SK-N-SH treated with all-trans-retinoic acid at 6 μM for 48 hours (cell line): ENCODE measurements at regions not wholly inside any gene's neighbourhood (a gene's known extent, or its start where the extent isn't known, plus 50 kb on each side); places are given as distances from the start of the nearest gene placed in this dataset.

Experiments
- ATAC-seq: fragments of 200-7000 bp; cut with Tn5 transposase; 3 replicates; pipeline ENCODE4 v1.9.1; 2020; ENCODE audit warnings: mild to moderate bottlenecking, moderate library complexity
- ARNTL ChIP-seq: fragments of 450-650 bp; formaldehyde crosslinking; IDR thresholded peaks from 2 replicates; pipeline ENCODE4 v1.5.0; 2020; ENCODE audit warnings: low read depth, mild to moderate bottlenecking, moderate library complexity, borderline replicate concordance
- BACH2 ChIP-seq: fragments of 250-450 bp; sonication (Bioruptor Pico); IDR thresholded peaks from 2 replicates; pipeline ENCODE4 v1.9.0; 2021; ENCODE audit warnings: mild to moderate bottlenecking, borderline replicate concordance
- CSDC2 ChIP-seq: fragments of 250-450 bp; sonication (Bioruptor Pico); IDR thresholded peaks from 2 replicates; pipeline ENCODE4 v1.5.0; 2020; ENCODE audit warnings: mild to moderate bottlenecking, moderate library complexity
- ESRRG ChIP-seq: fragments of 250-450 bp; sonication (Bioruptor Pico); IDR thresholded peaks from 2 replicates; pipeline ENCODE4 v1.6.1; 2021; ENCODE audit warnings: mild to moderate bottlenecking
- ISL1 ChIP-seq: fragments of 250-450 bp; sonication (Bioruptor Pico); IDR thresholded peaks from 2 replicates; pipeline ENCODE4 v2.1.2; 2022; ENCODE audit warnings: mild to moderate bottlenecking, moderate library complexity
- OSR1 ChIP-seq: fragments of 250-450 bp; sonication (Bioruptor Pico); IDR thresholded peaks from 2 replicates; pipeline ENCODE4 v1.8.0; 2022; ENCODE audit warnings: moderate library complexity, mild to moderate bottlenecking, inconsistent platforms
- PPARA ChIP-seq: fragments of 250-450 bp; sonication (Bioruptor Pico); IDR thresholded peaks from 2 replicates; pipeline ENCODE4 v1.5.0; 2020; ENCODE audit warnings: mild to moderate bottlenecking, borderline replicate concordance
- SNAI2 ChIP-seq: fragments of 250-450 bp; sonication (Bioruptor Pico); IDR thresholded peaks from 2 replicates; pipeline ENCODE4 v1.5.0; 2020; ENCODE audit warnings: mild to moderate bottlenecking, moderate library complexity
- TCF4 ChIP-seq: fragments of 250-450 bp; sonication (Bioruptor Pico); IDR thresholded peaks from 2 replicates; pipeline ENCODE4 v1.8.0; 2021; ENCODE audit warnings: mild to moderate bottlenecking, moderate library complexity, borderline replicate concordance
- TOX ChIP-seq: fragments of 250-450 bp; sonication (Bioruptor Pico); IDR thresholded peaks from 2 replicates; pipeline ENCODE4 v1.8.0; 2021; ENCODE audit warnings: mild to moderate bottlenecking, moderate library complexity, borderline replicate concordance
- ZC3H10 ChIP-seq: fragments of 250-450 bp; sonication (Bioruptor Pico); IDR thresholded peaks from 2 replicates; pipeline ENCODE4 v1.5.1; 2021; ENCODE audit warnings: mild to moderate bottlenecking, moderate library complexity
- ZFP3 ChIP-seq: fragments of 250-450 bp; sonication (Bioruptor Pico); IDR thresholded peaks from 2 replicates; pipeline ENCODE4 v1.5.0; 2020; ENCODE audit warnings: mild to moderate bottlenecking, moderate library complexity
- ZFP30 ChIP-seq: fragments of 450-650 bp; formaldehyde crosslinking; IDR thresholded peaks from 2 replicates; pipeline ENCODE4 v1.5.0; 2022; ENCODE audit warnings: mild to moderate bottlenecking, moderate library complexity
- ZNF565 ChIP-seq: fragments of 450-650 bp; formaldehyde crosslinking; conservative IDR thresholded peaks from 2 replicates; pipeline ENCODE4 v1.5.0; 2020; ENCODE audit warnings: low read depth, mild to moderate bottlenecking, moderate library complexity
- ZNF70 ChIP-seq: fragments of 450-650 bp; formaldehyde crosslinking; IDR thresholded peaks from 2 replicates; pipeline ENCODE4 v1.5.0; 2020; ENCODE audit warnings: mild to moderate bottlenecking, moderate library complexity
- TF ChIP-seq, protein P1 (sequence below): fragments of 250-450 bp; sonication (Bioruptor Pico); IDR thresholded peaks from 2 replicates; pipeline ENCODE4 v1.8.0; 2021; ENCODE audit warnings: low read depth, mild to moderate bottlenecking, moderate library complexity, borderline replicate concordance
- TF ChIP-seq, protein P2 (sequence below): fragments of 250-450 bp; sonication (Bioruptor Pico); IDR thresholded peaks from 2 replicates; pipeline ENCODE4 v1.8.0; 2020; ENCODE audit warnings: mild to moderate bottlenecking, moderate library complexity, borderline replicate concordance
- TF ChIP-seq, protein P3 (sequence below): fragments of 250-450 bp; sonication (Bioruptor Pico); IDR thresholded peaks from 2 replicates; pipeline ENCODE4 v1.5.0; 2020; ENCODE audit warnings: mild to moderate bottlenecking, moderate library complexity
- TF ChIP-seq, protein P4 (sequence below): fragments of 250-450 bp; sonication (Bioruptor Pico); IDR thresholded peaks from 2 replicates; pipeline ENCODE4 v1.5.1; 2020; ENCODE audit warnings: low read depth, mild to moderate bottlenecking, moderate library complexity

DNA sequence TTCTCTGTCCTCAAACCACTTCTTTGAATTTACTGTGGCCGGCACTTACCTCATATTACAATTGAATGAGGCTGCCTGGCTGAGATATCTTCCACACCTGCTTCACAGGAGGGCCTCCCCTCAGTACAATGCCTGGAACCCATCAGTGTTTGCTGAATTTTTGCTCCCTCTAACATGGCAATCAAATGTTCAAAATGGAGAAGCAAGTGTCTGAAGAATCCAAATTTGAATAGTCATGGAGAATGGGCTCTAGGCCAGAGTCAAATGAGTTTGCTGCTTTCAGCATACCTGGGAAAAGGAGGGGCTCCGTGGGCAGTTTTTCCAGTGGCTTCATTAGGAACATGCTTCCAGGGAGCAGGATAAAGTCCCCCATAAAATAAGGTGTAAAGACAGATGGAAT is 564.8 kb downstream of the UTRN start:
- TF ChIP-seq, protein P1, sequence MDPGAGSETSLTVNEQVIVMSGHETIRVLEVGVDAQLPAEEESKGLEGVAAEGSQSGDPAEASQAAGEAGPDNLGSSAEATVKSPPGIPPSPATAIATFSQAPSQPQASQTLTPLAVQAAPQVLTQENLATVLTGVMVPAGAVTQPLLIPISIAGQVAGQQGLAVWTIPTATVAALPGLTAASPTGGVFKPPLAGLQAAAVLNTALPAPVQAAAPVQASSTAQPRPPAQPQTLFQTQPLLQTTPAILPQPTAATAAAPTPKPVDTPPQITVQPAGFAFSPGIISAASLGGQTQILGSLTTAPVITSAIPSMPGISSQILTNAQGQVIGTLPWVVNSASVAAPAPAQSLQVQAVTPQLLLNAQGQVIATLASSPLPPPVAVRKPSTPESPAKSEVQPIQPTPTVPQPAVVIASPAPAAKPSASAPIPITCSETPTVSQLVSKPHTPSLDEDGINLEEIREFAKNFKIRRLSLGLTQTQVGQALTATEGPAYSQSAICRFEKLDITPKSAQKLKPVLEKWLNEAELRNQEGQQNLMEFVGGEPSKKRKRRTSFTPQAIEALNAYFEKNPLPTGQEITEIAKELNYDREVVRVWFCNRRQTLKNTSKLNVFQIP (CRISPR knock-in tag): no peak
- no peak for TF ChIP-seq ARNTL (CRISPR knock-in tag)
- no peak for TF ChIP-seq TCF4 (CRISPR knock-in tag)
- TF ChIP-seq, protein P2, sequence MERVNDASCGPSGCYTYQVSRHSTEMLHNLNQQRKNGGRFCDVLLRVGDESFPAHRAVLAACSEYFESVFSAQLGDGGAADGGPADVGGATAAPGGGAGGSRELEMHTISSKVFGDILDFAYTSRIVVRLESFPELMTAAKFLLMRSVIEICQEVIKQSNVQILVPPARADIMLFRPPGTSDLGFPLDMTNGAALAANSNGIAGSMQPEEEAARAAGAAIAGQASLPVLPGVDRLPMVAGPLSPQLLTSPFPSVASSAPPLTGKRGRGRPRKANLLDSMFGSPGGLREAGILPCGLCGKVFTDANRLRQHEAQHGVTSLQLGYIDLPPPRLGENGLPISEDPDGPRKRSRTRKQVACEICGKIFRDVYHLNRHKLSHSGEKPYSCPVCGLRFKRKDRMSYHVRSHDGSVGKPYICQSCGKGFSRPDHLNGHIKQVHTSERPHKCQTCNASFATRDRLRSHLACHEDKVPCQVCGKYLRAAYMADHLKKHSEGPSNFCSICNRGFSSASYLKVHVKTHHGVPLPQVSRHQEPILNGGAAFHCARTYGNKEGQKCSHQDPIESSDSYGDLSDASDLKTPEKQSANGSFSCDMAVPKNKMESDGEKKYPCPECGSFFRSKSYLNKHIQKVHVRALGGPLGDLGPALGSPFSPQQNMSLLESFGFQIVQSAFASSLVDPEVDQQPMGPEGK (CRISPR knock-in tag): no peak
- no peak for TF ChIP-seq TOX (CRISPR knock-in tag)

DNA sequence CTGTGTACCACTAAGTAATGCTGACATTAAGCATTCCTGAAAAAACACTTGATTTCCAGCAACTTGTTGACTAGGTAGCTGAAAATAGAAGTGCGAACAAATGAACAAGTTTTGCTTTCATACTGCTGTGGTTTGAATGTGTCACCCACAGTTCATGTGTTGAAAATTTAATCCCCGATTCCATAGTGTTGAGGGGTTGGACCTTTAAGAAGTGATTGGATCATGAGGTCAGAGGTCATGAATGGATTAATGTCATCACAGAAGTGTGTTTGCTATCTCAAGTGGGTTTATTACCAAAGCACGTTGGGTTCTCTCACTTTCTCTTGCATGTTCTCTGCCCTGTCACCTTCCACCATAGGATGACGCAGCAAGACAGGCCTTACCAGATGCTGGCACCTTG is 568.5 kb downstream of the UTRN start:
- no peak for TF ChIP-seq SNAI2 (CRISPR knock-in tag)
- TF ChIP-seq, protein P1 (CRISPR knock-in tag): no peak
- TF ChIP-seq, protein P2 (CRISPR knock-in tag): no peak
- no peak for TF ChIP-seq ZNF565
- TF ChIP-seq ZFP3 (CRISPR knock-in tag): no peak
- no peak for ATAC-seq

More for the DNA sequence above, 564.8 kb downstream of the UTRN start:
- ATAC-seq: no peak

DNA sequence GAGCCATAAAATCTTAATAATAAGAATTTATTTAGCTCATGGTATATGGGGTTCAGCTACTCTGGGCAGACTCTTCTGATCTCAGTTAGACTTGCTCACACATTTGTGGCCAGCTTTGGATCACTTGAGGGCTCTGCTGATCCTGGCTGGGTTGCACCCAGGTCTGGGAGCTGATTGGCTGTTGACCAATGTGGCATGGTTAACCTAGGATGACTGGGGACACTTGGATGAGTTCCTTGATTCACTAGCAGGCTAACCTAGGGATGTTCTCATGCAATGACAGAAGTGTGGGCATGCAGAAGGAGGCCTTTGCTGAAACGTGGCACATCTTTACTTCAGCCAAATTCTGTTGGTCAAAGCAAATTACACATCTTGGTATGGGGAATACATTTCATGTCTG is 569.5 kb downstream of the UTRN start:
- ATAC-seq: no peak

More for the DNA sequence above, 569.5 kb downstream of the UTRN start:
- TF ChIP-seq PPARA (CRISPR knock-in tag) (no peak), ZFP30 (no peak), ISL1 (CRISPR knock-in tag) (no peak), ZC3H10 (no peak), ZNF565 (no peak), SNAI2 (CRISPR knock-in tag) (no peak), BACH2 (no peak), CSDC2 (CRISPR knock-in tag) (no peak), ZFP3 (CRISPR knock-in tag) (no peak), OSR1 (no peak), ESRRG (CRISPR knock-in tag) (no peak), ZNF70 (CRISPR knock-in tag) (no peak)
- TF ChIP-seq, protein P3, sequence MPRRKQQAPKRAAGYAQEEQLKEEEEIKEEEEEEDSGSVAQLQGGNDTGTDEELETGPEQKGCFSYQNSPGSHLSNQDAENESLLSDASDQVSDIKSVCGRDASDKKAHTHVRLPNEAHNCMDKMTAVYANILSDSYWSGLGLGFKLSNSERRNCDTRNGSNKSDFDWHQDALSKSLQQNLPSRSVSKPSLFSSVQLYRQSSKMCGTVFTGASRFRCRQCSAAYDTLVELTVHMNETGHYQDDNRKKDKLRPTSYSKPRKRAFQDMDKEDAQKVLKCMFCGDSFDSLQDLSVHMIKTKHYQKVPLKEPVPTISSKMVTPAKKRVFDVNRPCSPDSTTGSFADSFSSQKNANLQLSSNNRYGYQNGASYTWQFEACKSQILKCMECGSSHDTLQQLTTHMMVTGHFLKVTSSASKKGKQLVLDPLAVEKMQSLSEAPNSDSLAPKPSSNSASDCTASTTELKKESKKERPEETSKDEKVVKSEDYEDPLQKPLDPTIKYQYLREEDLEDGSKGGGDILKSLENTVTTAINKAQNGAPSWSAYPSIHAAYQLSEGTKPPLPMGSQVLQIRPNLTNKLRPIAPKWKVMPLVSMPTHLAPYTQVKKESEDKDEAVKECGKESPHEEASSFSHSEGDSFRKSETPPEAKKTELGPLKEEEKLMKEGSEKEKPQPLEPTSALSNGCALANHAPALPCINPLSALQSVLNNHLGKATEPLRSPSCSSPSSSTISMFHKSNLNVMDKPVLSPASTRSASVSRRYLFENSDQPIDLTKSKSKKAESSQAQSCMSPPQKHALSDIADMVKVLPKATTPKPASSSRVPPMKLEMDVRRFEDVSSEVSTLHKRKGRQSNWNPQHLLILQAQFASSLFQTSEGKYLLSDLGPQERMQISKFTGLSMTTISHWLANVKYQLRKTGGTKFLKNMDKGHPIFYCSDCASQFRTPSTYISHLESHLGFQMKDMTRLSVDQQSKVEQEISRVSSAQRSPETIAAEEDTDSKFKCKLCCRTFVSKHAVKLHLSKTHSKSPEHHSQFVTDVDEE (CRISPR knock-in tag): no peak
- TF ChIP-seq, protein P1 (CRISPR knock-in tag): no peak
- TF ChIP-seq, protein P4, sequence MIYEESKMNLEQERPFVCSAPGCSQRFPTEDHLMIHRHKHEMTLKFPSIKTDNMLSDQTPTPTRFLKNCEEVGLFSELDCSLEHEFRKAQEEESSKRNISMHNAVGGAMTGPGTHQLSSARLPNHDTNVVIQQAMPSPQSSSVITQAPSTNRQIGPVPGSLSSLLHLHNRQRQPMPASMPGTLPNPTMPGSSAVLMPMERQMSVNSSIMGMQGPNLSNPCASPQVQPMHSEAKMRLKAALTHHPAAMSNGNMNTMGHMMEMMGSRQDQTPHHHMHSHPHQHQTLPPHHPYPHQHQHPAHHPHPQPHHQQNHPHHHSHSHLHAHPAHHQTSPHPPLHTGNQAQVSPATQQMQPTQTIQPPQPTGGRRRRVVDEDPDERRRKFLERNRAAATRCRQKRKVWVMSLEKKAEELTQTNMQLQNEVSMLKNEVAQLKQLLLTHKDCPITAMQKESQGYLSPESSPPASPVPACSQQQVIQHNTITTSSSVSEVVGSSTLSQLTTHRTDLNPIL (CRISPR knock-in tag): no peak
